Heart left ventricle (tissue), 13 donors: ENCODE measurements at regions not wholly inside any gene's neighbourhood (a gene's known extent, or its start where the extent isn't known, plus 50 kb on each side); places are given as distances from the start of the nearest gene placed in this dataset.

Source experiments
- POLR2A ChIP-seq, 2 donors: fragments of 450-650 bp; IDR thresholded peaks; one replicate each; pipeline ENCODE4 v1.6.1; 2017; ENCODE audit warnings: antibody characterized with exemption in 2 of 2, mild to moderate bottlenecking in 2 of 2, moderate library complexity in 2 of 2
- TF ChIP-seq, protein P1 (sequence below), 12 donors: fragments of 200-600 bp; sonication (generic) in 4 of 12; IDR thresholded peaks; one replicate each; pipeline versions ENCODE4 v1.5.0 to v1.8.0; 2018 to 2022; ENCODE audit warnings: antibody characterized with exemption in 12 of 12, mild to moderate bottlenecking in 5 of 12
- donor health status: ischemic (EF 13 %, LVEDD 7.1; RV severe dilation, severe dysfunction).
- donor health status: DM: no; HTN: yes; CAD: no.
- donor health status: DM: no; HTN: no; CAD: no.
- donor health status: ischemic (EF 25% LVEDD 6.9; RV normal size, moderate dysfunction).
- donor health status: ischemic (EF 25% LVEDD 5.7; RV mildly dilated, moderate dysfunction).
- donor health status: ischemic (EF 35%, LVEDD 5.7; RV mildly dilated, moderate dysfunction).
- donor health status: nonischemic (EF 11% LVEDD 7.7; RV severe dilation, severe dysfunction).
- donor health status: DM: yes; HTN: yes; CAD: no.
- donor health status: PGD.
- donor health status: ischemic (EF 29% LVEDD 5.4; RV normal size, mild dysfunction).
- donor health status: nonischemic (EF 23%, LVEDD 6.1; RV moderate dilation, normal function).

DNA sequence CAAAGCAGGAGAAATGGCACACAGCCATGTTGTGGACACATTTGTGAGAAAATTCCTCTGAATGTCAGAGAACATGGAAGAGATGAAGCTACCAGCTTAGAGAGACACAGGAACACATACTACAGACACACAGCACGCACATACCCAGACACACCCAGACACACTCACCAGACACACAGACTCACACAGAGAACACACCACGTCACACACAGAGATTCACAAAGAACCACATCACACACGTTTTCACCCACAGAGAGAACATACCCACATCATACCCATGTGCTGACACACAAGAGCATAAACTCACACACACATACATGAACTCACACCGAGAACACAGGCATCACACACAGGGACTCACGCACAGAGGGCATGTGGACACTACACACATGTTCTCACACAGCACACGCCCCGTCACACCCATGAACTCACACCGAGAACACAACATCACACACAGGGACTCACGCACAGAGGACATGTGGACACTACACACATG lies 124.9 kb downstream of the METRNL start:
- no peak for TF ChIP-seq POLR2A (IDR thresholded peaks at IDR 0.05)
- TF ChIP-seq, protein P1, sequence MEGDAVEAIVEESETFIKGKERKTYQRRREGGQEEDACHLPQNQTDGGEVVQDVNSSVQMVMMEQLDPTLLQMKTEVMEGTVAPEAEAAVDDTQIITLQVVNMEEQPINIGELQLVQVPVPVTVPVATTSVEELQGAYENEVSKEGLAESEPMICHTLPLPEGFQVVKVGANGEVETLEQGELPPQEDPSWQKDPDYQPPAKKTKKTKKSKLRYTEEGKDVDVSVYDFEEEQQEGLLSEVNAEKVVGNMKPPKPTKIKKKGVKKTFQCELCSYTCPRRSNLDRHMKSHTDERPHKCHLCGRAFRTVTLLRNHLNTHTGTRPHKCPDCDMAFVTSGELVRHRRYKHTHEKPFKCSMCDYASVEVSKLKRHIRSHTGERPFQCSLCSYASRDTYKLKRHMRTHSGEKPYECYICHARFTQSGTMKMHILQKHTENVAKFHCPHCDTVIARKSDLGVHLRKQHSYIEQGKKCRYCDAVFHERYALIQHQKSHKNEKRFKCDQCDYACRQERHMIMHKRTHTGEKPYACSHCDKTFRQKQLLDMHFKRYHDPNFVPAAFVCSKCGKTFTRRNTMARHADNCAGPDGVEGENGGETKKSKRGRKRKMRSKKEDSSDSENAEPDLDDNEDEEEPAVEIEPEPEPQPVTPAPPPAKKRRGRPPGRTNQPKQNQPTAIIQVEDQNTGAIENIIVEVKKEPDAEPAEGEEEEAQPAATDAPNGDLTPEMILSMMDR (IDR thresholded peaks at IDR 0.05), result no peak
